Keratinocyte (primary cell): ENCODE measurements at regions not wholly inside any gene's neighbourhood (a gene's known extent, or its start where the extent isn't known, plus 50 kb on each side); places are given as distances from the start of the nearest gene placed in this dataset.

Experiments used
- DNase-seq: peaks from one replicate; pipeline ENCODE4 v3.0.0-alpha.2; 2011; ENCODE audit warnings: low read depth, missing footprints, low spot score
- FAIRE-seq: peaks from 2 replicates; lab custom pipeline; 2011; peaks lifted over from hg19 to GRCh38; lab: Jason Lieb, UNC
- H2AFZ ChIP-seq: 2 replicates; pipeline ENCODE4 v1.6.0; 2012; ENCODE audit warnings: low read length, control low read depth, inconsistent platforms; ENCODE audit not compliant: control insufficient read depth
- H3K27ac ChIP-seq: 2 replicates; pipeline ENCODE4 v1.5.1; 2011; ENCODE audit warnings: low read length; ENCODE audit not compliant: control insufficient read depth, insufficient read depth
- H3K27me3 ChIP-seq: 3 replicates; pipeline ENCODE4 v1.6.0; 2011; ENCODE audit warnings: low read length; ENCODE audit not compliant: control insufficient read depth, insufficient read depth; ENCODE audit errors: extremely low read depth
- H3K36me3 ChIP-seq, 2 experiments: 2 replicates in 1 of 2; 3 replicates in 1 of 2; pipeline ENCODE4 v1.5.1; 2011; ENCODE audit warnings: low read length in 2 of 2, mild to moderate bottlenecking in 1 of 2; ENCODE audit not compliant: control insufficient read depth in 2 of 2, insufficient read depth in 2 of 2; ENCODE audit errors: extremely low read depth in 1 of 2
- H3K4me1 ChIP-seq: 3 replicates; pipeline ENCODE4 v1.5.1; 2011; ENCODE audit warnings: low read length; ENCODE audit not compliant: control insufficient read depth, insufficient read depth; ENCODE audit errors: extremely low read depth
- H3K4me2 ChIP-seq: 3 replicates; pipeline ENCODE4 v1.6.0; 2011; ENCODE audit warnings: low read depth, low read length; ENCODE audit not compliant: control insufficient read depth, insufficient read depth; ENCODE audit errors: extremely low read depth
- H3K4me3 ChIP-seq, 3 experiments: fragments of 200-600 bp in 1 of 3; sonication (generic) in 1 of 3; 2 replicates in 2 of 3; 3 replicates in 1 of 3; pipeline ENCODE4 v1.5.1; 2011 to 2016; ENCODE audit warnings: low read length in 3 of 3, mild to moderate bottlenecking in 3 of 3, control low read depth in 2 of 3, inconsistent platforms in 1 of 3, low read depth in 1 of 3, mixed read lengths in 1 of 3, mixed run types in 1 of 3, moderate library complexity in 1 of 3; ENCODE audit not compliant: control insufficient read depth in 2 of 3, insufficient read depth in 2 of 3; ENCODE audit errors: extremely low read depth in 1 of 3
- H3K79me2 ChIP-seq: 2 replicates; pipeline ENCODE4 v1.6.0; 2012; ENCODE audit warnings: low read length; ENCODE audit not compliant: control insufficient read depth, insufficient read depth
- H3K9ac ChIP-seq: 3 replicates; pipeline ENCODE4 v1.6.0; 2011; ENCODE audit warnings: low read length; ENCODE audit not compliant: control insufficient read depth, insufficient read depth; ENCODE audit errors: extremely low read depth
- H3K9me1 ChIP-seq: 3 replicates; pipeline ENCODE4 v1.6.0; 2011; ENCODE audit warnings: low read length; ENCODE audit not compliant: control insufficient read depth, insufficient read depth; ENCODE audit errors: extremely low read depth
- H3K9me3 ChIP-seq: 2 replicates; pipeline ENCODE4 v1.5.1; 2012; ENCODE audit warnings: low read depth, low read length; ENCODE audit not compliant: control insufficient read depth
- H4K20me1 ChIP-seq: 3 replicates; pipeline ENCODE4 v1.6.0; 2011; ENCODE audit warnings: low read length; ENCODE audit not compliant: control insufficient read depth, insufficient read depth; ENCODE audit errors: extremely low read depth
- CTCF ChIP-seq, 3 experiments: IDR thresholded peaks in 1 of 3; conservative IDR thresholded peaks in 1 of 3; optimal IDR thresholded peaks in 1 of 3; 2 replicates in 2 of 3; 3 replicates in 1 of 3; pipeline versions ENCODE3 to v1.5.1; 2011; ENCODE audit warnings: low read length in 3 of 3, mild to moderate bottlenecking in 3 of 3, moderate library complexity in 2 of 3, control low read depth in 1 of 3, inconsistent platforms in 1 of 3; ENCODE audit not compliant: insufficient read depth in 2 of 3; ENCODE audit errors: extremely low read depth in 1 of 3
- EZH2 ChIP-seq: IDR thresholded peaks from one replicate; pipeline ENCODE4 v1.6.1; 2012; ENCODE audit warnings: inconsistent platforms, mild to moderate bottlenecking, low read length, moderate library complexity
- dilution Hi-C: fragments of 300-500 bp; cut with MboI; formaldehyde crosslinking; loops from one replicate; pipeline ENCODE4 v1.7.0; 2020; ENCODE audit warnings: low sequenced_read_pairs; ENCODE audit not compliant: extremely low pct_ligation_motif_present

GRCh38 chr6:167210375-167211294 is 52.9 kb upstream of the GPR31 start:
- no peak for FAIRE-seq

GRCh38 chr6:167211295-167211648 is 53.5 kb upstream of the GPR31 start:
- Histone ChIP-seq H3K9me3 (no peaks in the 10 kb centered on the region), H3K36me3 (no peaks in the 10 kb centered on the region), H3K9ac (no peak overlapping the region), H4K20me1 (no peaks in the 10 kb centered on the region), H3K4me3 (no peak overlapping the region), H3K9me1 (no peaks in the 10 kb centered on the region), H3K4me1 (no peaks in the 10 kb centered on the region), H3K4me2 (no peak overlapping the region), H3K27ac (no peak overlapping the region), H3K27me3 (peaks cover 4% of the 10 kb centered on the region), H2AFZ (no peak overlapping the region), H3K79me2 (no peaks in the 10 kb centered on the region)
- TF ChIP-seq CTCF (optimal IDR thresholded peaks at IDR 0.05 in 1 of 3, IDR thresholded peaks at IDR 0.05 in 1 of 3, conservative IDR thresholded peaks at IDR 0.05 in 1 of 3; ENCODE audit: extremely low read depth in 1 of 3, insufficient read depth in 2 of 3, low read length in 3 of 3) (no peak), EZH2 (no peak)
- DNase-seq (no peak), FAIRE-seq (no peak)
- dilution Hi-C loops, result no loop called here

More at GRCh38 chr6:167210375-167211294, 52.9 kb upstream of the GPR31 start:
- H3K27me3 ChIP-seq, result peaks cover 4% of the 10 kb centered on the region
- H4K20me1 ChIP-seq, result no peaks in the 10 kb centered on the region
- no peak overlapping the region for H3K4me2 ChIP-seq
- H3K79me2 ChIP-seq, result no peaks in the 10 kb centered on the region
- H2AFZ ChIP-seq, result no peak overlapping the region
- H3K4me3 ChIP-seq, result no peak overlapping the region
- H3K27ac ChIP-seq, result no peak overlapping the region
- dilution Hi-C loops, result no loop called here
- no peak for TF ChIP-seq EZH2
- TF ChIP-seq CTCF (optimal IDR thresholded peaks at IDR 0.05 in 1 of 3, IDR thresholded peaks at IDR 0.05 in 1 of 3, conservative IDR thresholded peaks at IDR 0.05 in 1 of 3; ENCODE audit: extremely low read depth in 1 of 3, insufficient read depth in 2 of 3, low read length in 3 of 3), result no peak
- DNase-seq, result no peak
- H3K36me3 ChIP-seq, result no peaks in the 10 kb centered on the region
- no peaks in the 10 kb centered on the region for H3K4me1 ChIP-seq
- no peaks in the 10 kb centered on the region for H3K9me1 ChIP-seq
- no peaks in the 10 kb centered on the region for H3K9me3 ChIP-seq
- no peak overlapping the region for H3K9ac ChIP-seq
